Endothelial cell (in vitro differentiated cells): ENCODE measurements at regions not wholly inside any gene's neighbourhood (a gene's known extent, or its start where the extent isn't known, plus 50 kb on each side); places are given as distances from the start of the nearest gene placed in this dataset.

Source experiments
- DNase-seq: peaks from one replicate; pipeline ENCODE4 v3.0.0; 2021; ENCODE audit warnings: low spot score
- H3K27ac Mint-ChIP-seq: one replicate; pipeline ENCODE4 v1.8.0; 2021; ENCODE audit warnings: mixed read lengths, inconsistent platforms; ENCODE audit not compliant: unreplicated experiment
- H3K27me3 Mint-ChIP-seq: one replicate; pipeline ENCODE4 v1.8.0; 2021; ENCODE audit warnings: mild to moderate bottlenecking, moderate library complexity, mixed read lengths, inconsistent platforms; ENCODE audit not compliant: unreplicated experiment
- H3K36me3 Mint-ChIP-seq: one replicate; pipeline ENCODE4 v1.8.0; 2021; ENCODE audit warnings: mild to moderate bottlenecking, low read depth, mixed read lengths, inconsistent platforms; ENCODE audit not compliant: unreplicated experiment
- H3K4me1 Mint-ChIP-seq: one replicate; pipeline ENCODE4 v1.8.0; 2021; ENCODE audit warnings: mild to moderate bottlenecking, mixed read lengths, inconsistent platforms; ENCODE audit not compliant: unreplicated experiment
- H3K4me3 Mint-ChIP-seq: one replicate; pipeline ENCODE4 v1.8.0; 2021; ENCODE audit warnings: mild to moderate bottlenecking, mixed read lengths, inconsistent platforms; ENCODE audit not compliant: unreplicated experiment
- H3K9me3 Mint-ChIP-seq: one replicate; pipeline ENCODE4 v1.8.0; 2021; ENCODE audit warnings: mixed read lengths, inconsistent platforms; ENCODE audit not compliant: unreplicated experiment
- CTCF ChIP-seq: fragments of 200-600 bp; sonication (generic); IDR thresholded peaks from one replicate; pipeline ENCODE4 v1.5.0; 2021; ENCODE audit warnings: antibody characterized with exemption; ENCODE audit not compliant: unreplicated experiment

GRCh38 chr6:67680297-67680932 is 954.7 kb upstream of the ADGRB3 start:
- DNase-seq, result no peak
- Mint-ChIP-seq H3K27me3 (no peaks in the 10 kb centered on the region), H3K4me1 (no peaks in the 10 kb centered on the region), H3K4me3 (no peak overlapping the region), H3K9me3 (no peaks in the 10 kb centered on the region), H3K27ac (no peak overlapping the region), H3K36me3 (no peaks in the 10 kb centered on the region)
- TF ChIP-seq CTCF, result no peak

- no peaks in the 10 kb centered on the region for H3K27me3 Mint-ChIP-seq
- no peak for TF ChIP-seq CTCF
- H3K9me3 Mint-ChIP-seq, result no peaks in the 10 kb centered on the region
- H3K27ac Mint-ChIP-seq, result no peak overlapping the region
- DNase-seq, result no peak
- no peaks in the 10 kb centered on the region for H3K36me3 Mint-ChIP-seq
- H3K4me1 Mint-ChIP-seq, result no peaks in the 10 kb centered on the region
- no peak overlapping the region for H3K4me3 Mint-ChIP-seq
These were observed 955.4 kb upstream of the ADGRB3 start for GRCh38 chr6:67679566-67680296.

- no peaks in the 10 kb centered on the region for H3K4me1 Mint-ChIP-seq
- no peak for TF ChIP-seq CTCF
- no peaks in the 10 kb centered on the region for H3K36me3 Mint-ChIP-seq
- no peak overlapping the region for H3K27ac Mint-ChIP-seq
- peaks cover 3% of the 10 kb centered on the region for H3K9me3 Mint-ChIP-seq
- no peak for DNase-seq
- no peak overlapping the region for H3K4me3 Mint-ChIP-seq
- H3K27me3 Mint-ChIP-seq, result no peaks in the 10 kb centered on the region
These were observed 958.2 kb upstream of the ADGRB3 start for GRCh38 chr6:67676892-67677291.

- Mint-ChIP-seq H3K9me3 (no peaks in the 10 kb centered on the region), H3K27ac (no peak overlapping the region), H3K36me3 (no peaks in the 10 kb centered on the region), H3K27me3 (no peaks in the 10 kb centered on the region), H3K4me1 (no peaks in the 10 kb centered on the region), H3K4me3 (no peak overlapping the region)
- DNase-seq, result no peak
- no peak for TF ChIP-seq CTCF
These were observed 967.3 kb upstream of the ADGRB3 start for GRCh38 chr6:67667637-67668422.
